ENCODE measurements at regions not wholly inside any gene's neighbourhood (a gene's known extent, or its start where the extent isn't known, plus 50 kb on each side); places are given as distances from the start of the nearest gene placed in this dataset.

DNA sequence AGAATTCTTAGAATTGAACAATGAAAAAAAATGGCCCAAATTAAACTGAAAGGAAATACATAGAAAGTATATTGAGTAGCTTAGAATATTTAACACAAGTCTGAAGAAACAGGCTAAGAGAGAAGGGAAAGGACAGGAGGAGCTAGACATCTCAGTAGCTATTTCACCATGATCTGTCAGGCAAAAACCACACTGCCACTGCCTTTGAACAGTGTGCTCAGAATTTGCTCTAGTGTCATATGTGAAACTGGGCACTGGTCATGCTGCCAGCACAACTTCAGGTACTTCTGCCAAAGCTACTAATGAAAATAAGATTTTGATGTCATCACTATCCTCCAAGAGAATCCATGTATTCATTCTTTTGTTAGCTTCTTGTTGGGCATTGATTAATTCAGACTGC lies 1280.8 kb upstream of the PCDH20 start:
- TF ChIP-seq, protein P1, sequence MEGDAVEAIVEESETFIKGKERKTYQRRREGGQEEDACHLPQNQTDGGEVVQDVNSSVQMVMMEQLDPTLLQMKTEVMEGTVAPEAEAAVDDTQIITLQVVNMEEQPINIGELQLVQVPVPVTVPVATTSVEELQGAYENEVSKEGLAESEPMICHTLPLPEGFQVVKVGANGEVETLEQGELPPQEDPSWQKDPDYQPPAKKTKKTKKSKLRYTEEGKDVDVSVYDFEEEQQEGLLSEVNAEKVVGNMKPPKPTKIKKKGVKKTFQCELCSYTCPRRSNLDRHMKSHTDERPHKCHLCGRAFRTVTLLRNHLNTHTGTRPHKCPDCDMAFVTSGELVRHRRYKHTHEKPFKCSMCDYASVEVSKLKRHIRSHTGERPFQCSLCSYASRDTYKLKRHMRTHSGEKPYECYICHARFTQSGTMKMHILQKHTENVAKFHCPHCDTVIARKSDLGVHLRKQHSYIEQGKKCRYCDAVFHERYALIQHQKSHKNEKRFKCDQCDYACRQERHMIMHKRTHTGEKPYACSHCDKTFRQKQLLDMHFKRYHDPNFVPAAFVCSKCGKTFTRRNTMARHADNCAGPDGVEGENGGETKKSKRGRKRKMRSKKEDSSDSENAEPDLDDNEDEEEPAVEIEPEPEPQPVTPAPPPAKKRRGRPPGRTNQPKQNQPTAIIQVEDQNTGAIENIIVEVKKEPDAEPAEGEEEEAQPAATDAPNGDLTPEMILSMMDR (IDR thresholded peaks at IDR 0.05; ENCODE audit: low read depth, low read length, poor library complexity, severe bottlenecking), result no peak
- no peak for TF ChIP-seq EZH2phosphoT487 (IDR thresholded peaks at IDR 0.05; ENCODE audit: borderline replicate concordance, low read length)
